OCI-LY1 (cell line): ENCODE measurements at regions not wholly inside any gene's neighbourhood (a gene's known extent, or its start where the extent isn't known, plus 50 kb on each side); places are given as distances from the start of the nearest gene placed in this dataset.

Experiments
- H2AFZ ChIP-seq: fragments of 200-600 bp; sonication (generic), shearing (Covaris generic); 2 replicates; pipeline ENCODE4 v1.6.0; 2014; ENCODE audit warnings: antibody characterized with exemption, mild to moderate bottlenecking, low read length
- H3F3A ChIP-seq: fragments of 200-600 bp; sonication (generic), shearing (Covaris generic); 2 replicates; pipeline ENCODE4 v1.6.0; 2014; ENCODE audit warnings: mild to moderate bottlenecking, antibody characterized with exemption, low read length, moderate library complexity; ENCODE audit not compliant: insufficient read depth
- H3K27ac ChIP-seq: fragments of 200-600 bp; sonication (generic); 2 replicates; pipeline ENCODE4 v1.5.1; 2014; ENCODE audit warnings: low read length, mixed run types, mild to moderate bottlenecking, low read depth; ENCODE audit not compliant: poor library complexity, severe bottlenecking
- H3K27me3 ChIP-seq: fragments of 200-600 bp; sonication (generic); 2 replicates; pipeline ENCODE4 v1.6.0; 2014; ENCODE audit warnings: antibody characterized with exemption, mild to moderate bottlenecking, low read length, moderate library complexity; ENCODE audit not compliant: insufficient read depth
- H3K36me3 ChIP-seq: fragments of 200-600 bp; sonication (generic); 2 replicates; pipeline ENCODE4 v1.6.1; 2014; ENCODE audit warnings: mild to moderate bottlenecking, antibody characterized with exemption, low read length, moderate library complexity, mixed read lengths; ENCODE audit not compliant: insufficient read depth
- H3K4me1 ChIP-seq: fragments of 200-600 bp; sonication (generic); 2 replicates; pipeline ENCODE4 v1.5.1; 2014; ENCODE audit warnings: mild to moderate bottlenecking, low read length, moderate library complexity; ENCODE audit not compliant: insufficient read depth, severe bottlenecking
- H3K4me2 ChIP-seq: fragments of 200-600 bp; sonication (generic), shearing (Covaris generic); 2 replicates; pipeline ENCODE4 v1.6.1; 2014; ENCODE audit warnings: low read length
- H3K4me3 ChIP-seq: fragments of 200-600 bp; sonication (generic); 2 replicates; pipeline ENCODE4 v1.5.1; 2014; ENCODE audit warnings: low read length, low read depth, mild to moderate bottlenecking, mixed read lengths; ENCODE audit not compliant: poor library complexity, severe bottlenecking
- H3K79me2 ChIP-seq: fragments of 200-600 bp; shearing (Covaris generic); 2 replicates; pipeline ENCODE4 v1.6.1; 2016; ENCODE audit warnings: mixed run types, low read length, mixed read lengths; ENCODE audit not compliant: insufficient read depth
- H3K9ac ChIP-seq: fragments of 200-600 bp; sonication (generic), shearing (Covaris generic); 2 replicates; pipeline ENCODE4 v1.6.1; 2014; ENCODE audit warnings: mild to moderate bottlenecking, low read length, mixed read lengths
- H3K9me2 ChIP-seq: fragments of 200-600 bp; sonication (generic), shearing (Covaris generic); 2 replicates; pipeline ENCODE4 v1.6.1; 2014; ENCODE audit warnings: low read depth, mild to moderate bottlenecking, low read length, mixed read lengths
- H3K9me3 ChIP-seq: fragments of 200-600 bp; shearing (Covaris generic); 2 replicates; pipeline ENCODE4 v1.6.1; 2014; ENCODE audit warnings: low read length, mixed read lengths
- H4K20me1 ChIP-seq: fragments of 200-600 bp; sonication (generic), shearing (Covaris generic); 2 replicates; pipeline ENCODE4 v1.6.0; 2016; ENCODE audit warnings: mild to moderate bottlenecking, low read length; ENCODE audit not compliant: insufficient read depth
- EZH2 ChIP-seq: fragments of 200-600 bp; sonication (generic), shearing (Covaris generic); IDR thresholded peaks from 2 replicates; pipeline ENCODE4 v1.8.0; 2017; ENCODE audit warnings: borderline replicate concordance, mixed run types, mild to moderate bottlenecking, antibody characterized with exemption, low read length, moderate library complexity, mixed read lengths
- TF ChIP-seq, protein P1 (sequence below): fragments of 200-600 bp; sonication (generic), shearing (Covaris generic); IDR thresholded peaks from 2 replicates; pipeline ENCODE4 v1.5.1; 2017; ENCODE audit warnings: mild to moderate bottlenecking, antibody characterized with exemption, low read length, moderate library complexity, mixed read lengths

DNA sequence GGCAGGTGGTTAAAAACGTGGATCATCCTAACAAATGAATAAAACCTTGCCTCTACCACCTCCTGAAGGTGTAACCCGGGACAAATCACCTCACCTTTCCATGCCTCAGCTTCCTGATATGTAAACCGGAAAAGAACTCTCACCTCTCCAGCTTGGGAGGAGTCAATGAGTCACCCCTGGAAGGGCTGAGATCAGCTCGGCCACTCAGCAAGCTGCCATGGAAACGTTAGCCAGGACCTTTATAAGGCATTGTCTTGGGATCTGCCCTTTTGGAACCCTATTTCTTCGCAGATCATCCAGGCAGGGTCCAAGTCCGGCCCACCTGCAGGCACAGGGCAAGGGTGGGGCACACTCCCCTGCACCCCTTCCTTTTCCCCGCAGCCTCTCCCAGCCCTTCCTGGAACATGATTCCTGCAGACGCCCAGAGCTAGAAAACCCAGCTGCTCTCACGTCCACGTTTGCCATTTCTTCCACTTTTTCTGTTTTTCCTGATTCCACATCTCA is 81.6 kb upstream of the PFKP start:
- no peak overlapping the region for H3K4me3 ChIP-seq
- H3K4me1 ChIP-seq: no peaks in the 10 kb centered on the region
- H3F3A ChIP-seq: no peaks in the 10 kb centered on the region
- no peak overlapping the region for H3K9ac ChIP-seq
- H3K9me3 ChIP-seq: no peaks in the 10 kb centered on the region
- H2AFZ ChIP-seq: no peak overlapping the region
- no peak overlapping the region for H3K27ac ChIP-seq
- 0 out of 2 replicates have a peak, but pooled peaks cover 5% of the 10 kb centered on the region for H3K27me3 ChIP-seq
- no peaks in the 10 kb centered on the region for H3K36me3 ChIP-seq
- no peaks in the 10 kb centered on the region for H3K79me2 ChIP-seq
- no peak overlapping the region for H3K4me2 ChIP-seq
- no peaks in the 10 kb centered on the region for H4K20me1 ChIP-seq
- no peak for TF ChIP-seq EZH2
- TF ChIP-seq, protein P1, sequence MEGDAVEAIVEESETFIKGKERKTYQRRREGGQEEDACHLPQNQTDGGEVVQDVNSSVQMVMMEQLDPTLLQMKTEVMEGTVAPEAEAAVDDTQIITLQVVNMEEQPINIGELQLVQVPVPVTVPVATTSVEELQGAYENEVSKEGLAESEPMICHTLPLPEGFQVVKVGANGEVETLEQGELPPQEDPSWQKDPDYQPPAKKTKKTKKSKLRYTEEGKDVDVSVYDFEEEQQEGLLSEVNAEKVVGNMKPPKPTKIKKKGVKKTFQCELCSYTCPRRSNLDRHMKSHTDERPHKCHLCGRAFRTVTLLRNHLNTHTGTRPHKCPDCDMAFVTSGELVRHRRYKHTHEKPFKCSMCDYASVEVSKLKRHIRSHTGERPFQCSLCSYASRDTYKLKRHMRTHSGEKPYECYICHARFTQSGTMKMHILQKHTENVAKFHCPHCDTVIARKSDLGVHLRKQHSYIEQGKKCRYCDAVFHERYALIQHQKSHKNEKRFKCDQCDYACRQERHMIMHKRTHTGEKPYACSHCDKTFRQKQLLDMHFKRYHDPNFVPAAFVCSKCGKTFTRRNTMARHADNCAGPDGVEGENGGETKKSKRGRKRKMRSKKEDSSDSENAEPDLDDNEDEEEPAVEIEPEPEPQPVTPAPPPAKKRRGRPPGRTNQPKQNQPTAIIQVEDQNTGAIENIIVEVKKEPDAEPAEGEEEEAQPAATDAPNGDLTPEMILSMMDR: no peak
- H3K9me2 ChIP-seq: no peaks in the 10 kb centered on the region

DNA sequence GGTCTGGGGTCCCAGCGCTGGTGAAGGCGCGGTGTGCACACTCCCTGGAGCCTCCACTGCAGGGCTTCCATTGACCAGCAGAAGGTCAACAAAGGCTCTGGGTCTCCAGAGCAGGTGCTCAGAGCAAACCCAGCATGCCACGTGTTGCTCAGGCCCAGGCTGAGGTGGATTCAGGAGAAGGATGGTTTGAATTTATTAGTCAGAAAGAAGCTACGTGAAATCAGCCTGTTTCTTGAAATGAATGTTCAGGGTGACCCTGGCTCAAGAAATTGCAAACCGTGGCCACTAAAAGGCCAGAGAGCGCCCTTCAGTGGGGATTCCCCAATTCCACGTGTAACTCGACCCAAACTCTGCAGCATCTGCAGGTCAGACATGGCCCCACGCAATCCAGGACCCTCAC is 82.7 kb upstream of the PFKP start:
- H3K27ac ChIP-seq: no peak overlapping the region
- H2AFZ ChIP-seq: no peak overlapping the region

DNA sequence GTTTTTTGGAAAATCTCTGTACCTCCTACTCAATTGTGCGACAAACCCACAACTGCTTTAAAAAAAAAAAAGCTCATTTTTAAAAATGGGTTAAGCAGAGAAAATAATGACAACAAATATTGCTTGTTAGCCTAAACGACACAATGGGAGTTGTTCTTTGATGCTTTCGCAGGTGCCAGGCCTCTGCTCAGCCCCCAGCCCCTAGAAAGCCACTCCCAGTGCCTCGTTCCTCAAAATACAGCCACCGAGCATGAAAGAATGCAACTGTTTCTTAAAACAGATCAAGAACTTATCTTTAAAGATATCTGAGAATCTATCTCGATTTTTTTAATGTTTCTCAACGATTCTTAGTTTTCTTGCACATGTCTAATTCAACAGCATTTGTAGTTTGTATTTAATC is 85.2 kb upstream of the PFKP start:
- TF ChIP-seq, protein P1: no peak
- TF ChIP-seq EZH2: no peak
- H3K27ac ChIP-seq: no peak overlapping the region
- H3K4me3 ChIP-seq: no peak overlapping the region
- H3K9ac ChIP-seq: no peak overlapping the region
- no peak overlapping the region for H2AFZ ChIP-seq
- H3K9me3 ChIP-seq: no peaks in the 10 kb centered on the region
- H3K36me3 ChIP-seq: no peaks in the 10 kb centered on the region
- H3K4me2 ChIP-seq: no peak overlapping the region
- no peaks in the 10 kb centered on the region for H3K79me2 ChIP-seq
- H3K27me3 ChIP-seq: 0 out of 2 replicates have a peak, but pooled peaks cover 5% of the 10 kb centered on the region
- no peaks in the 10 kb centered on the region for H3K4me1 ChIP-seq
- no peaks in the 10 kb centered on the region for H3K9me2 ChIP-seq
- H4K20me1 ChIP-seq: no peaks in the 10 kb centered on the region
- no peaks in the 10 kb centered on the region for H3F3A ChIP-seq

More for the DNA sequence above, 82.7 kb upstream of the PFKP start:
- no peak for TF ChIP-seq EZH2
- TF ChIP-seq, protein P1: no peak
- H3K79me2 ChIP-seq: no peaks in the 10 kb centered on the region
- 0 out of 2 replicates have a peak, but pooled peaks cover 5% of the 10 kb centered on the region for H3K27me3 ChIP-seq
- no peaks in the 10 kb centered on the region for H4K20me1 ChIP-seq
- no peaks in the 10 kb centered on the region for H3K36me3 ChIP-seq
- H3K4me3 ChIP-seq: no peak overlapping the region
- H3K9me2 ChIP-seq: no peaks in the 10 kb centered on the region
- H3K4me1 ChIP-seq: no peaks in the 10 kb centered on the region
- no peaks in the 10 kb centered on the region for H3K9me3 ChIP-seq
- H3K4me2 ChIP-seq: no peak overlapping the region
- no peaks in the 10 kb centered on the region for H3F3A ChIP-seq
- H3K9ac ChIP-seq: no peak overlapping the region
